Endothelial cell of umbilical vein (primary cell): ENCODE measurements at regions not wholly inside any gene's neighbourhood (a gene's known extent, or its start where the extent isn't known, plus 50 kb on each side); places are given as distances from the start of the nearest gene placed in this dataset.
A peak's percentile ranks its signal among the peaks of the same experiment; 100 is the strongest.

Experiments
- BruUV-seq: library from RNA; stranded (reverse); fragments of 400-500 nt; replicated peaks from 2 replicates; lab custom pipeline; 2021; lab: Mats Ljungman, UMichigan
- CTCF ChIA-PET: fragments of 300-600, 350-600 bp; sonication (Branson Sonifier 250); formaldehyde crosslinking; loops from one replicate; lab custom pipeline; 2021; ENCODE audit warnings: antibody characterized with exemption, inconsistent platforms; lab: Charles Lee
- POLR2A ChIA-PET: fragments of 300-600, 350-600 bp; sonication (Branson Sonifier 250); formaldehyde crosslinking; loops from one replicate; lab custom pipeline; 2021; ENCODE audit warnings: antibody characterized with exemption, inconsistent platforms; lab: Charles Lee
- DNase-seq: peaks from one replicate; pipeline ENCODE4 v3.0.0-alpha.2; 2011; ENCODE audit warnings: low read depth, low spot score
- FAIRE-seq: peaks from 2 replicates; lab custom pipeline; 2011; peaks lifted over from hg19 to GRCh38; lab: Jason Lieb, UNC
- H2AFZ ChIP-seq: 2 replicates; pipeline ENCODE4 v1.6.0; 2012; ENCODE audit warnings: low read depth, low read length, control low read depth, inconsistent platforms
- H3K27ac ChIP-seq: 2 replicates; pipeline ENCODE4 v1.5.1; 2011; ENCODE audit warnings: low read depth, mild to moderate bottlenecking, control low read depth, low read length, moderate library complexity; ENCODE audit not compliant: insufficient read depth
- H3K27me3 ChIP-seq, 2 experiments: 2 replicates each; pipeline versions ENCODE4 v1.6.0 to v1.6.1; 2011; ENCODE audit warnings: low read length in 2 of 2, mixed read lengths in 1 of 2; ENCODE audit not compliant: control insufficient read depth in 2 of 2, insufficient read depth in 2 of 2
- H3K36me3 ChIP-seq, 2 experiments: 2 replicates in 1 of 2; 3 replicates in 1 of 2; pipeline ENCODE4 v1.5.1; 2011; ENCODE audit warnings: low read length in 2 of 2, mild to moderate bottlenecking in 1 of 2, moderate library complexity in 1 of 2; ENCODE audit not compliant: control insufficient read depth in 2 of 2, insufficient read depth in 2 of 2; ENCODE audit errors: extremely low read depth in 1 of 2
- H3K4me1 ChIP-seq: 3 replicates; pipeline ENCODE4 v1.5.1; 2011; ENCODE audit warnings: mild to moderate bottlenecking, low read length; ENCODE audit not compliant: control insufficient read depth, insufficient read depth; ENCODE audit errors: extremely low read depth
- H3K4me2 ChIP-seq: 2 replicates; pipeline ENCODE4 v1.6.1; 2011; ENCODE audit warnings: low read length, control low read depth, mixed read lengths; ENCODE audit not compliant: insufficient read depth
- H3K4me3 ChIP-seq, 3 experiments: fragments of 200-600 bp in 1 of 3; sonication (generic), shearing (Covaris generic) in 1 of 3; replicated peaks in 1 of 3; 2 replicates each; pipeline ENCODE4 v1.5.1; 2011 to 2016; ENCODE audit warnings: control low read depth in 3 of 3, low read length in 3 of 3, mild to moderate bottlenecking in 2 of 3, inconsistent platforms in 1 of 3, low read depth in 1 of 3, moderate library complexity in 1 of 3; ENCODE audit not compliant: insufficient read depth in 1 of 3
- H3K79me2 ChIP-seq: 2 replicates; pipeline ENCODE4 v1.6.0; 2012; ENCODE audit warnings: low read length, inconsistent platforms; ENCODE audit not compliant: control insufficient read depth, insufficient read depth
- H3K9ac ChIP-seq: replicated peaks from 2 replicates; pipeline ENCODE3; 2011; ENCODE audit warnings: low read length, control low read depth; ENCODE audit not compliant: insufficient read depth; ENCODE audit errors: extremely low read depth
- H3K9me1 ChIP-seq: replicated peaks from 3 replicates; pipeline ENCODE4 v1.6.0; 2011; ENCODE audit warnings: mild to moderate bottlenecking, low read length; ENCODE audit not compliant: control insufficient read depth, insufficient read depth; ENCODE audit errors: extremely low read depth
- H3K9me3 ChIP-seq: replicated peaks from 2 replicates; pipeline ENCODE4 v1.5.1; 2012; ENCODE audit warnings: low read length, inconsistent platforms; ENCODE audit not compliant: control insufficient read depth, insufficient read depth
- H4K20me1 ChIP-seq: replicated peaks from 2 replicates; pipeline ENCODE3; 2011; ENCODE audit warnings: mild to moderate bottlenecking, low read length; ENCODE audit not compliant: control insufficient read depth, insufficient read depth; ENCODE audit errors: extremely low read depth
- CTCF ChIP-seq, 2 donors: IDR thresholded peaks; 1 replicate in 1 of 2; 2 replicates in 1 of 2; pipeline ENCODE4 v1.5.1; 2011; ENCODE audit warnings: low read length in 2 of 2, mild to moderate bottlenecking in 2 of 2, moderate library complexity in 2 of 2, control low read depth in 1 of 2, inconsistent platforms in 1 of 2, low read depth in 1 of 2; ENCODE audit not compliant: insufficient read depth in 1 of 2; ENCODE audit errors: extremely low read depth in 1 of 2
- EZH2 ChIP-seq: IDR thresholded peaks from 2 replicates; pipeline ENCODE4 v1.6.1; 2012; ENCODE audit warnings: borderline replicate concordance, low read depth, mild to moderate bottlenecking, moderate library complexity, low read length, inconsistent platforms; ENCODE audit not compliant: severe bottlenecking
- FOS ChIP-seq: IDR thresholded peaks from 2 replicates; pipeline ENCODE4 v1.6.1; 2011; ENCODE audit warnings: mild to moderate bottlenecking, low read length, moderate library complexity, borderline replicate concordance; ENCODE audit not compliant: insufficient read depth
- GATA2 ChIP-seq: IDR thresholded peaks from 2 replicates; pipeline ENCODE4 v1.7.0; 2011; ENCODE audit warnings: low read depth, mild to moderate bottlenecking, moderate library complexity, mixed read lengths, low read length; ENCODE audit not compliant: insufficient read length, insufficient read depth
- JUN ChIP-seq: IDR thresholded peaks from 2 replicates; pipeline ENCODE4 v1.6.1; 2011; ENCODE audit warnings: borderline replicate concordance, low read depth; ENCODE audit not compliant: insufficient read length, insufficient read depth
- MAX ChIP-seq: IDR thresholded peaks from 2 replicates; pipeline ENCODE4 v1.6.1; 2011; ENCODE audit not compliant: insufficient read depth, insufficient read length
- MYC ChIP-seq: IDR thresholded peaks from one replicate; pipeline ENCODE4 v1.6.1; 2011; ENCODE audit warnings: mild to moderate bottlenecking, low read depth, low read length
- POLR2A ChIP-seq: IDR thresholded peaks from 2 replicates; pipeline ENCODE4 v1.6.1; 2012; ENCODE audit warnings: low read depth, mild to moderate bottlenecking, control low read depth, low read length
- POLR2AphosphoS5 ChIP-seq: IDR thresholded peaks from 2 replicates; pipeline ENCODE4 v1.6.1; 2012; ENCODE audit warnings: low read depth, mild to moderate bottlenecking, control low read depth, low read length, moderate library complexity; ENCODE audit not compliant: insufficient read depth
- dilution Hi-C: fragments of 300-500 bp; cut with MboI; formaldehyde crosslinking; loops from one replicate; pipeline ENCODE4 v1.15.0; 2019; ENCODE audit warnings: low sequenced_read_pairs; ENCODE audit not compliant: extremely low pct_ligation_motif_present
- intact Hi-C: fragments of 100-400 bp; cut with micrococcal nuclease; formaldehyde crosslinking; loops from one replicate; pipeline ENCODE4 v1.10.0; 2022

DNA sequence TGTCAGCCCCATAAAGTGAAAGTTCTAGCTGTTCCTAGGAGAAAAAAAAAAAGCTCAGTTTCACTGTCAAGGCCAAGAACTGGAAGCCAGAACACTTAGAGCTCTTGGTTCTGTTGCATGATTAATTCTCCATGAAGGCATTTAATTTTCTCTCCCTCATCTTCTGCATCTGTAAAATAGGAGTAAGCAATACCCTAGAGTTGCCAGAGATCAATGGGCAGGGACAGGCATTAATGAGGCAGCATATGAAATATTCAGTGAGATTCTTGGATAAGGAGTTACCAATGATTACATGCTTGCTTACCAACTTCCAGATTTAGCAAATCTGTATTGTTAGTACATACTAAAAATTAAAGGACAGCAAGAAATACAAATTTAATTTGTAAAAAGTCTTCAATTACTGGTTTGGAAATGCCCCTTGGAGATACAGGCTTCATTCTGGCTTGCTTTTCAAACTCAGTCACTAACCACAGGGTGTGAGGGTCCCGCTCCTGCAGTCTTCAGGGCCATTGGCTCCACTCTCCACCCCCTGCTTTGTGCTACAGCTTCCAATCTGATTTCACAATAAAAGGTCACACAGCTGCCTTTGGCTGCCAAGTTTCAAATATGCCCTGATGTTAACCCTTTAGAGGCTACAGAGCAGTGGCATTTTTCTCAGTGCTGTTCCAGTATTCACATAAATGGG lies 624.6 kb downstream of the BNC2 start:
- ChIA-PET POLR2A (no interaction called here), CTCF (interaction anchor here (2.2 kb wide), 1 partner anchor 10 kb away, joined by 9 read pairs; no protein-coding TSS in a partner anchor)
- BruUV-seq = no TSS peak
- Histone ChIP-seq H3K9me1 (no peaks in the 10 kb centered on the region), H3K4me3 (no peak overlapping the region), H3K4me2 (no peak overlapping the region), H3K27me3 (no peaks in the 10 kb centered on the region), H4K20me1 (no peaks in the 10 kb centered on the region), H2AFZ (no peak overlapping the region), H3K27ac (no peak overlapping the region), H3K9ac (no peak overlapping the region), H3K36me3 (no peaks in the 10 kb centered on the region), H3K9me3 (no peaks in the 10 kb centered on the region), H3K79me2 (no peaks in the 10 kb centered on the region), H3K4me1 (no peaks in the 10 kb centered on the region)
- TF ChIP-seq MYC = no peak
- no peak for TF ChIP-seq EZH2
- TF ChIP-seq CTCF (IDR thresholded peaks at IDR 0.05; ENCODE audit: extremely low read depth in 1 of 2, insufficient read depth in 1 of 2, low read depth in 1 of 2, low read length in 2 of 2) = no peak
- no peak for TF ChIP-seq POLR2AphosphoS5
- TF ChIP-seq GATA2 = no peak
- no peak for TF ChIP-seq POLR2A
- no peak for TF ChIP-seq JUN
- no peak for TF ChIP-seq MAX
- no peak for TF ChIP-seq FOS
- DNase-seq = no peak
- dilution Hi-C loops = no loop called here
- intact Hi-C loops = no loop called here
- FAIRE-seq = peak; percentile 8
